ENCODE measurements at regions not wholly inside any gene's neighbourhood (a gene's known extent, or its start where the extent isn't known, plus 50 kb on each side); places are given as distances from the start of the nearest gene placed in this dataset.
"Not testable (repeated sequence)": the region's sequence is repeated elsewhere in the genome, so short reads cannot be mapped to it uniquely, and the experiment has no call there.

DNA sequence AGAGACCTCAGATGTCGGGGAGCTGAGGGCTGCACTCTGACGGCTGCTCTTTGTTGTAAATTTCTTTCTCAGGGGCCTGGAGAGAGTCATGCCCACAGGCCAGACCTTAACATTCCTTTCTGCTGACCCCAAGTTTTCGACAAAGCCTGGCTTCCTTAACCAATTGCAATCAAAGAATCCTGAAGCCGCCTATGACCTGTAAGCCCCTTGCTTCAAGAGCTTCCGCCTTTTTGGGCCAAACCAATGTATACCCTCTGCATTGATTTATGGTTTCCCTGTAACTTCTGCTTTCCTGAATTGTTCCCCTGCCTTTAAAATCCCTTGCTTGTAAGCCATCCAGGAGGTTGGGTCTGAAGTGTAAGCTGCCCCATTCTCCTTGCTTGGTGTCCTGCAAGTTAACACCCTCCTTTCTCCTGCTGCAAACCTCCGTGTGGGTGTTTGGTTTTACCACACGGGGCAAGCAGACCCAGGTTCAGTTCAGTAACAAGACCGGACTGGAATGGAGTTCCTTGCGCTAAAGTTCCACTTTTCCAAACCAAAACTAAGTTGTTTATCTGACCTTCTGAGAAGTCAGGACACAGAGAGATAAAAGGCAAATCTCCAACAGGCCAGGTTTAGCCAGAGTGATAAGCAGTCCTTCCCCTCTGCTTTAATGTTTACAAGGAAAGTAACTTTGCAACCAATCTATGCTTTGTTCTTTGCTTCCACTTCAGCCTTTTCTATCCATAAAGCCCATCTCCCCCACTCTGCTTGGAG lies 141.6 kb downstream of the KCNJ12 start:
- DNase-seq (ENCODE audit: low read depth in 2 of 2) = no peak

DNA sequence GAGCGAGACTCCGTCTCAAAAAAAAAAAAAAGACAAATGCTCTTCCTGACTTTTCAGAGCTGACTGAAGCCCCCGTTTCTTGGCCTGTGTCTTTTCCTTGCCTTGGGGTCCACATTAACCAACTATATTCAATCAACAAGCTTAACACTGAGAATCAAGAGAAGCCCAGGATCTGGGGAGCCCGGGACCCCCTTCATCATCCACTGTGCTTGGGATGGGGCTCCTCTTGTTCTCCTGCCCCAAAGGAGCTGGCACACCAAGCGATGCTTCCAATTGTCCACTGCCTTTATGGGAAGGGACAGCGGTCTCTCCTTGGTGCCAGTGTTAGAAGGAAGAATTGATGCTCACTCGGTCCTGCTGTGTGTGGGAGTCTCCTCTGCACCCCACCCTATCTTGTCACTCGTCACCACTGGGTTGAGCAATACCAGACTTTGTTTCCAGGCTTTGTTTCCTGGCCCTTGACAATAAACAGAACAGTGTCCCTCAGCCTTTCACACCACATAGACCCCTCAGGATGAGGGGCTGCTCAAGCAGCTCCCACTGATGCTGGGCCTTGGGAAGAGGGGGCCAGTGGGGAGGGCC lies 146.7 kb downstream of the KCNJ12 start:
- no peak for DNase-seq (ENCODE audit: low read depth in 2 of 2)

GRCh38 chr17:21523497-21524210 lies 147.5 kb downstream of the KCNJ12 start:
- no peak for DNase-seq (ENCODE audit: low read depth in 2 of 2)

DNA sequence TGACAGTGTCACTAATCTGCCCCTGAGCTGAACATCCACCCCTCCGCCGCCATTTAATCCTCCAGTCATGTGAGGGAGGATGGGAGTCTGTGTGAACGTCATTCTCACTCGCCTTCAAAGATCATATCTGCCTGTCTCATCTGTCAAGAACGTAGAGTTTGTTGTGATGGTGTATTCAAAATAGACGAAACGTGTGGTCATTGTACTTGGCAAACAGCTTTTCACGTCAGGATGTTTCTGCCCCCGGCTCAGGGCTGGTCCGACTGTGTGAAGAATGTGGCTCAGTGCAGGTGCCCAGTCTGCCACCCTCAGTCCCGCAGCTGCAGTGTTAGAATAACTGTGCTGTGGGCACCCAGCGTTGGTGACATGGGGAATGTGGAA lies 148.0 kb downstream of the KCNJ12 start:
- no peak for DNase-seq (ENCODE audit: low read depth in 2 of 2)

- DNase-seq (ENCODE audit: low read depth in 2 of 2) = no peak
Measured at GRCh38 chr17:21525464-21526130, 149.4 kb downstream of the KCNJ12 start.

DNA sequence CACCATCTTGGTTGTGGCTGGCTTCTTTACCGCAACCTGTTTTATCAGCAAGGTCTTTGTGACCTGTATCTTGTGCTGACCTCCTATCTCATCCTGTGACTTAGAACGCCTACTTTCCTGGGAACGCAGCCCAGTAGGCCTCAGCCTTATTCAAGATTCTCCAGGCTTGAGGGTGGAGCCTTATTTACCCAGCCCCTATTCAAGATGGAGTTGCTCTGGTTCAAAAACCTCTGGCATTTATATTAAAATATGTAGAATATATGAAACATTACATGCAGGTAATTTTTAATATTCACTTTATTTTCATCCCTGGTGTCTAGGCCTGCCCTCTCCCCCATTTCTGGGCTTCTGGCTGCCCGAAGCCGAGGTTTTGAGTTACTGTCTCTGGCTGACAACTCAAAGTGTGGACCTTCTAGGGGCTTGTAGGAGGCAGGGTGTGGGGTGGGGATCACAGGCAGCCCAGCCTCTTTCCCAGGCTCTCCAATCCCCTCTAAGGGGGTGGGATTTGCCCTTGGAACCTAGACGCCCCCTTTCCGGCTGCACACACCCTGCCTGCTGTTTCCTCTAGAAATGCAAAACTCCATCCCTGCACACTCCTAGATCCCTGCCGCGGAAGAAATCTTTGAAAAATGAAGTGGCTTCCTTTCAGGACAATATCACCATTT lies 152.0 kb downstream of the KCNJ12 start:
- no peak for DNase-seq (ENCODE audit: low read depth in 2 of 2)

DNA sequence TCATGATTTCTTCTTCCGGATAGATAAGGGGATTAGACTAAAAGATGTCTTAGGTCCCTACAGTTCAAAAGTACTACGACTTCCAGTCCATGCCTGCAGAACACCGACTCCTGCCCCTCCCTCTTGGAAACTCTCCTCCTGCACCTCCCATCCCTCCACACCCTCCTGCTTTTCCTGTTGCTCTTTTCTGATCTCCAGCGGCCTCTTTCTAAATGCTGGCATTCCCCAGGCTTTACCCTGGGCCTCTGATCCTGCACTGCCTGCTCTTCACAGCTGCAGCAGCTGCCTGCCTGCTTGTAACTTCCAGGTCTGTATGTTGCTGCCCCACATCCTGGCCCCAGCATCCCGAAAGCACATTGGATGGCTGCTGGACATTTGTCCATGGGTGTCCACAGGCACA lies 154.2 kb downstream of the KCNJ12 start:
- no peak for DNase-seq (ENCODE audit: low read depth in 2 of 2)

DNA sequence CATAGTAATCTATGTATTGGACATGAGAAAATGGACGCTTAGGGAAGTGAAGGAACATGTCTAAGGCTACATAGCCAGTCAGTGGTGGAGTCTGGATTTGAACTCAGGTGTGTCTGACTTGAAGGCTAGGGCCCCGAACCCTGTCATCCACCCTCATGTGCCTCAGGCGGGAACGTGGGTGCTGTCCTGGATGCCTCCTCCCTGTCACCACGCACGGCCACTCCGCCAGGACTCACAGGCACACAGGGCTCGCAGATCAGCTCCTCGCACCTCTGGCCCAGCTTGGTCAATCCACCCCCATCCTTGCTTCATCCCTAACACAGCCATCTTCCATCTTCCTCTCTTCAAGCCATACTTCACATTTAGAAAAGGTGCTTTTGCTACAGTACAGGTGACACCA lies 154.7 kb downstream of the KCNJ12 start:
- DNase-seq (ENCODE audit: low read depth in 2 of 2) = no peak

GRCh38 chr17:21532763-21533385 lies 156.7 kb downstream of the KCNJ12 start:
- DNase-seq (ENCODE audit: low read depth in 2 of 2) = no peak

- no peak for DNase-seq (ENCODE audit: low read depth in 2 of 2)
Measured at GRCh38 chr17:21535686-21536375, 156.5 kb upstream of the KCNJ18 start.

DNA sequence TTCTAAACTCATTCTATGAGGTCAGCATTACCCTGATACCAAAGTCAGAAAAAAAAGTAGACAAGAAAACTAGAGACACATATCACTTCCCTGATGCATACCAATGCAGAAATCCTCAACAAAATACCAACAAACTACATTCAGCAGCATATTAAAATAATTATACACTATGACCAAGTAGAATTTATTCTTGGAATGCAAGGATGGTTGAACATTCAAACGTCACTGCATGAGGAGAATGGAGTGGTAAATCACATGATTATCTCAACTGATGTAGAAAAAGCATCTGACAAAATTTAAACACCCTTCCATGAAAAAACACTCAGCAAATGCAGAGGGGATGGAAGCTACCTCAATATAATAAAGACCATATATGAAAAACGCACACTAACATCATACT lies 155.0 kb upstream of the KCNJ18 start:
- DNase-seq (ENCODE audit: low read depth in 2 of 2) = no peak

DNA sequence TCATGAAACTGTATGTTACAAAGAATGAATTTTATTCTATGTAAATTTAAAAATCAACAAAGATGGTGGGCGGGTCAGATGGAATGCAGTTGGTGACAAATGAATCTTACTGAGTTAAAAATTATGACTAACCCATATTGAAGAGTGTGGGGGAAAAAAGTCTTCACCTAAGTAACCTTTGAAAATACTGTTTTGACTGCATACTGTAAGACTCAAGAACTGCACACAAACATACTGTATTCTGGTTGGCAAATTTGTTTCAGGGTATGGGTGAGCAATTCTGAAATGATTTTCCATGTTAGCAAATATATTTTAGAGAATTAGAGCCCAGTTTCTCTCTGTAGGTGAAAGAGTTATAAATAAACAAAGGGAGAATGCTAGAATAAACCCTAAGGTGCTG lies 153.7 kb upstream of the KCNJ18 start:
- DNase-seq (ENCODE audit: low read depth in 2 of 2) = no peak

- no peak for DNase-seq (ENCODE audit: low read depth in 2 of 2)
Measured at GRCh38 chr17:21539146-21539545, 153.2 kb upstream of the KCNJ18 start.

GRCh38 chr17:21540502-21540901 lies 151.8 kb upstream of the KCNJ18 start:
- no peak for DNase-seq (ENCODE audit: low read depth in 2 of 2)

GRCh38 chr17:21542070-21542469 lies 150.3 kb upstream of the KCNJ18 start:
- no peak for DNase-seq (ENCODE audit: low read depth in 2 of 2)

GRCh38 chr17:21542991-21543390 lies 149.3 kb upstream of the KCNJ18 start:
- no peak for DNase-seq (ENCODE audit: low read depth in 2 of 2)

GRCh38 chr17:21545064-21545463 lies 147.3 kb upstream of the KCNJ18 start:
- DNase-seq (ENCODE audit: low read depth in 2 of 2) = no peak

GRCh38 chr17:21548236-21548635 lies 144.1 kb upstream of the KCNJ18 start:
- no peak for DNase-seq (ENCODE audit: low read depth in 2 of 2)

DNA sequence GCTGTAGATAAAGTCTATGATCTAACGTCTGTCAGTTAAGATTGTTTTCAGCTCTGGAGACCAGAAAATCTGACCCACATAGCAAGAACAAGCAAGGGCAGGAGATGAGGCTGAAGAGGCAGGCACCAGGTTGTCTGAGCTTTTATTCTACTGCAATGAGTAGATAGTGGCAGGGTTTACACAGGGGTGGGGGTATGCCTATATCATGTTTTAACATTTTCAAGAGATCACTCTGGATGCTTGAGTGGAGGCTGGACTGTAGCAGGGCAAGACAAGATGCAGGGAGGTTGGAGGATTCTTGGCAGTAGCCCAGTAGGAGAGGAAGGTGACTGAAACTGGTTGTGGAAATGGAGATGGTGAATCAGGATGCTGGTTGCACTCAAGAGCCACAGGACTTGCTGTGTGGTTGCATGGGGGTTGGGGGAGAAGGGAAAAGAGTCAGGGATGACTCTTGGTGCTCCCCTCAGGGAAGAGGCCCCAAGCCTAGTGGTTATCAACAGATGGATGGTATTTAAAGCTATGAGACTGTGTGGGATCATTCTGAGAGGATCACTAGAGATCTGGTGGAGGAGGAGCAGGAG lies 143.1 kb upstream of the KCNJ18 start:
- DNase-seq (ENCODE audit: low read depth in 2 of 2) = no peak

DNA sequence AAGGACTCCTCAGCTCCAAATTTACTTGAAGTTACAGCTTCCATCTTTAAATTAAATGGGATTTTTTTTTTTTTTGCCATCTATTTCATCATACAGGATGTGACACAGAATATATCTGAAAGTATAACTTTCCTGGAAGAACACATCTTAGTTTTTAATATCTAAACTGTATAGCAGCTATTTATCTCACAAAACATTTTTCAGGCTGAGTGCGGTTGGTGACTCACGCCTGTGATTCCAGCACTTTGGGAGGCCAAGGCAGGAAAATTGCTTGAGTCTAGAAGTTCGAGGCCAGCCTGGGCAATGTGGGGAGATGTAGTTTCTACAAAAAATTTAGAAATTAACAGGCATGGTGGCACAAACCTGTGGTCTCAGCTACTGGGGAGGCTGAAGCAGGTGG lies 142.3 kb upstream of the KCNJ18 start:
- DNase-seq (ENCODE audit: low read depth in 2 of 2) = not testable (repeated sequence)

Measured in stimulated activated CD8-positive, alpha-beta memory T cell treated with anti-CD3 and anti-CD28 coated beads, Interleukin-2, amount 100 ng/mL, for 1 hour (primary cell).